ENCODE measurements at regions not wholly inside any gene's neighbourhood (a gene's known extent, or its start where the extent isn't known, plus 50 kb on each side); places are given as distances from the start of the nearest gene placed in this dataset.

DNA sequence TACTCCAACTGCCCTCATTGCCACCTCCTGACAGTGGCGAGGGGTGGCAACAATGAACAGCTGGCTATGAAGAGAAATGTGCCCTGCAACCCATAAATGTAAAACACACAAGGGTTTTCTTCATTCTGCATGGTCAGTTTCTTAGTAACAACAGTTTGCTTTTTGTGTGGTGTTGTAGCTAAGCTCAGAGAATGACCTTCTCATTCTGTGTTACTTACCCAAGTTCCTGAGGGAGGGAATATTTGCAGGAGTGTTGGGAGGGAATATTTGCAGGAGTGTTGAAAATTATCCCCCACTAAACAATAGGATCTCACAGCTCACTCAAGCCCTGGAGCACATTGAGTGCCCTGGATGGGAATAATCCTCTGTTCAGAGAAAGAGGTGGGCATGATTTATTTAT is 456.4 kb upstream of the CDH4 start:
- DNase-seq = no peak
- no peaks in the 10 kb centered on the region for H3K36me3 ChIP-seq
- intact Hi-C loops (cut with DNase I; ENCODE audit: low total_unique reads) = no loop called here
- H3K27ac ChIP-seq = no peak overlapping the region
- TF ChIP-seq, protein P1, sequence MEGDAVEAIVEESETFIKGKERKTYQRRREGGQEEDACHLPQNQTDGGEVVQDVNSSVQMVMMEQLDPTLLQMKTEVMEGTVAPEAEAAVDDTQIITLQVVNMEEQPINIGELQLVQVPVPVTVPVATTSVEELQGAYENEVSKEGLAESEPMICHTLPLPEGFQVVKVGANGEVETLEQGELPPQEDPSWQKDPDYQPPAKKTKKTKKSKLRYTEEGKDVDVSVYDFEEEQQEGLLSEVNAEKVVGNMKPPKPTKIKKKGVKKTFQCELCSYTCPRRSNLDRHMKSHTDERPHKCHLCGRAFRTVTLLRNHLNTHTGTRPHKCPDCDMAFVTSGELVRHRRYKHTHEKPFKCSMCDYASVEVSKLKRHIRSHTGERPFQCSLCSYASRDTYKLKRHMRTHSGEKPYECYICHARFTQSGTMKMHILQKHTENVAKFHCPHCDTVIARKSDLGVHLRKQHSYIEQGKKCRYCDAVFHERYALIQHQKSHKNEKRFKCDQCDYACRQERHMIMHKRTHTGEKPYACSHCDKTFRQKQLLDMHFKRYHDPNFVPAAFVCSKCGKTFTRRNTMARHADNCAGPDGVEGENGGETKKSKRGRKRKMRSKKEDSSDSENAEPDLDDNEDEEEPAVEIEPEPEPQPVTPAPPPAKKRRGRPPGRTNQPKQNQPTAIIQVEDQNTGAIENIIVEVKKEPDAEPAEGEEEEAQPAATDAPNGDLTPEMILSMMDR (IDR thresholded peaks at IDR 0.05) = no peak
- no peak for TF ChIP-seq POLR2A (IDR thresholded peaks at IDR 0.05)
- no peaks in the 10 kb centered on the region for H3K27me3 ChIP-seq
- H3K4me1 ChIP-seq = no peaks in the 10 kb centered on the region
- no peak overlapping the region for H3K4me3 ChIP-seq
- H3K9me3 ChIP-seq = peaks cover 0 to 6% of the 10 kb centered on the region in 2 donors

DNA sequence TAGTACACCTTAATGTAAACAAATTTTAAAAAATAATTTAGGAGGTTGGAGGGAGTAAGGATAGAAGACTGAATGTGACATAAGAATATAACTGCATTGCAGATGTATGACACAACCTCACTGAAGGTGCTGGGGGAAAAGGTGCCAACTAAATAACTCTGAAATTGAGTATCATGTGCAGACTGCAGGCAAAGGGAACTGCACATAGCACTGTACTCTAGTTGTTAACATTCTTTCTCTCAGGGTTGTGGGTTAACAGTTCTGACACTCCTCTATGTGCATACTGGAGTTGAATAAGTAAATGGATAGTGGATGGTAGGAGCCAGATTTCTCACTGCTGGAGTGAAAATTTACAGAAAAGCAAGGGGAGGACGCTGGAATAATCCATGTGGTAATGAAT is 451.9 kb upstream of the CDH4 start:
- no peaks in the 10 kb centered on the region for H3K27me3 ChIP-seq
- H3K4me3 ChIP-seq = no peak overlapping the region
- intact Hi-C loops (cut with DNase I; ENCODE audit: low total_unique reads) = no loop called here
- H3K4me1 ChIP-seq = no peaks in the 10 kb centered on the region
- TF ChIP-seq, protein P1 (IDR thresholded peaks at IDR 0.05) = no peak
- TF ChIP-seq POLR2A (IDR thresholded peaks at IDR 0.05) = no peak
- H3K9me3 ChIP-seq = peaks cover 0 to 6% of the 10 kb centered on the region in 2 donors
- no peak overlapping the region for H3K27ac ChIP-seq
- no peak for DNase-seq
- no peaks in the 10 kb centered on the region for H3K36me3 ChIP-seq

DNA sequence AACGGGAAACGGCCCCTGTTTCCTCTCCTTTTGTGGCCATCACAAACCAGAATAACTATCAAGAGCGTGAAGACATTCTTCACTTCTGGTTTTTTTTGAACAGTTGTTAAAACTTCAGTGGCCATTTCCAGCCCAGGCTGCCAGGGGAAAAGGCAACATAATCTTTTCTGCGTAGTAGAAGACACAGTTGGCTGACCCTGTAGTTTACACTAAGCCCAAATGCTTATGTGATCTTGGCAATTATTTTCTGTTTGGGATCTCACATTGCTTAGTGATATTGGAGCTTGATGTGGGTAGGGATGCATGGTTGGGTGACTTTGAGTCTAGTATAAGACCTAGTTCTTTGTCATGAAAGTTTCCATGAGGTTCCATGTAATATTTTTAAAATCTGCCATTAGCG is 449.4 kb upstream of the CDH4 start:
- DNase-seq = no peak
- intact Hi-C loops (cut with DNase I; ENCODE audit: low total_unique reads) = no loop called here
- no peak overlapping the region for H3K27ac ChIP-seq
- H3K9me3 ChIP-seq = peaks cover 0 to 6% of the 10 kb centered on the region in 2 donors
- no peaks in the 10 kb centered on the region for H3K36me3 ChIP-seq
- TF ChIP-seq POLR2A (IDR thresholded peaks at IDR 0.05) = no peak
- TF ChIP-seq, protein P1 (IDR thresholded peaks at IDR 0.05) = no peak
- H3K27me3 ChIP-seq = no peaks in the 10 kb centered on the region
- no peaks in the 10 kb centered on the region for H3K4me1 ChIP-seq
- no peak overlapping the region for H3K4me3 ChIP-seq

DNA sequence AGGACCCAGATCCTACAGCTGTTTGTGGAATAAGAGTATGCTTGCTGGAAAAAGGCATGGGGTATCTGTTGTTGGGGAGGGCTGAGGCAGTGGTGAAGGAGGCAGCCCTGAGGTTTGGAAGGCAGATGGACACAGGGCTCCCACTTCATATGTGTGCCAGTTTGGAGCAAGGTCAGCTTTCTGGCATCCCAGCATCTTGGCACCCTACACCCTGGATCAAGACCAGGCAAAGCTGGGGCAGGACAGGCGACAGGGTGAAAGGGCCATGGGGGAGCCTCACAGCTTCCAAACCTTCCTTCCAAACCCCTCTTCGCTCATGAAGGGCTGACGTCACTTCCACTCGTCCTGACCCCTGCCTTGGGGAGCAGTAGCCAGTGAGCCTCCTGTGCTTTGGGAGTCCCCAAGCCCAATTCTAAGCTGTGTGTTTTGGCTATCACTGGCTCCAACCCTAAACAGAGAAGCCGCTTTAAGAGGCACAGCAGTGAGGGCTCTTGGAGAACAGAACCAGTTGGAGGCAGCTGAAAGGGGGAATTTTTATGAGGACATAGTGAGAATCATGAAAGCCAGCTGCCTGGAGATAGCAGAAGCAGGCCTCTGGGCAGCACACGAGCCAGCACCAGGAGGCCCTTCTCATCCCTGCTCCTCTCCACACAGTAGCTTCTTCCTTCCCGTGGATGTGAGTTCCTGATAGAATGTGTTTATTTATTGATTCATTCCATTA is 448.6 kb upstream of the CDH4 start:
- Histone ChIP-seq H3K4me3 (no peak overlapping the region), H3K27me3 (no peaks in the 10 kb centered on the region), H3K36me3 (no peaks in the 10 kb centered on the region), H3K4me1 (no peaks in the 10 kb centered on the region), H3K9me3 (peaks cover 0 to 6% of the 10 kb centered on the region in 2 donors), H3K27ac (no peak overlapping the region)
- intact Hi-C loops (cut with DNase I; ENCODE audit: low total_unique reads) = no loop called here
- DNase-seq = no peak
- TF ChIP-seq POLR2A (IDR thresholded peaks at IDR 0.05) = no peak

DNA sequence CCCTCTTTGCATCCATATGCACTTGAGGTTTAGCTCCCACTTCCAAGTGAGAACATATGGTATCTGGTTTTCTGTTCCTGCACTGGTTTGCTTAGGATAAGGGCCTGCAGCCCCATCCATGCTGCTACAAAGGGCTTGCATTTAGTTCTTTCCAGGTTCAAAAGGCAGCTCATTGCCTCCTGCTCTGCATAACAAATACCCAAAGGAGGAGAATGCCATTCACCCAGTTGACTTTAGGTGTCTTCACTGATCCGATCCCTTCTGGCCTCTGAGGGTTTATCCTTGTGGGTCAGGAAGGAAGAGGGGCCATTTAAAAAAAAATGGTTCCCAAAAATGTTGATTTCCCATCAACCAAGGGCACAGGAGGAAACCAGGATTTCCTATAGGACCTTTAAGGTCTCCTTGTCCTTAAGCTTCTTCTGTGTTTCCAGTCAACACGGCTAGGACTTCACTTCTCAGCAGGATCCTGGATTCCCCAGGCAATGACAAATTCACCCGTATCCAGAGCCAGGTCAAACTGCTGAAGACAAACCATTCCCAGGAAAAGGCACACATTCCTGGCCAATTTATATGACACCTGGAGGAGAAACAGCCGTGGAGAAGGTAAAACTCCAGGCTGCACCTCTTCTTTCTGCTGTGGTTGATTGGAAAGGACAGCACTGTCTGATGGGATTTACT is 447.7 kb upstream of the CDH4 start:
- Histone ChIP-seq H3K36me3 (no peaks in the 10 kb centered on the region), H3K27me3 (no peaks in the 10 kb centered on the region), H3K9me3 (peaks cover 0 to 6% of the 10 kb centered on the region in 2 donors), H3K4me1 (no peaks in the 10 kb centered on the region), H3K4me3 (no peak overlapping the region), H3K27ac (no peak overlapping the region)
- intact Hi-C loops (cut with DNase I; ENCODE audit: low total_unique reads) = no loop called here
- no peak for DNase-seq
- TF ChIP-seq, protein P1 (IDR thresholded peaks at IDR 0.05) = no peak
- TF ChIP-seq POLR2A (IDR thresholded peaks at IDR 0.05) = no peak

All from uterus (tissue), 3 donors.